Upper lobe of right lung (tissue), 1 donor: ENCODE measurements at regions not wholly inside any gene's neighbourhood (a gene's known extent, or its start where the extent isn't known, plus 50 kb on each side); places are given as distances from the start of the nearest gene placed in this dataset.

ENCODE experiments used
- ATAC-seq: fragments of 200-7000 bp; cut with Tn5 transposase; one replicate; pipeline ENCODE4 v1.9.1; 2020; ENCODE audit warnings: mild to moderate bottlenecking, moderate library complexity
- DNase-seq: peaks from one replicate; pipeline ENCODE4 v3.0.0-alpha.2; 2020
- H3K27ac ChIP-seq: fragments of 200-600 bp; one replicate; pipeline ENCODE4 v1.8.0; 2022
- H3K27me3 ChIP-seq: fragments of 200-600 bp; one replicate; pipeline ENCODE4 v1.8.0; 2022; ENCODE audit warnings: mild to moderate bottlenecking
- H3K36me3 ChIP-seq: fragments of 200-600 bp; one replicate; pipeline ENCODE4 v1.8.0; 2022
- H3K4me1 ChIP-seq: fragments of 200-600 bp; one replicate; pipeline ENCODE4 v1.8.0; 2022
- H3K4me3 ChIP-seq: fragments of 200-600 bp; one replicate; pipeline ENCODE4 v1.8.0; 2022; ENCODE audit warnings: mild to moderate bottlenecking
- H3K9me3 ChIP-seq: fragments of 200-600 bp; one replicate; pipeline ENCODE4 v1.8.0; 2022
- intact Hi-C: fragments of 100-400 bp; cut with DNase I; formaldehyde crosslinking; loops from one replicate; pipeline ENCODE4 v1.11.0; 2022
- TF ChIP-seq, protein P1 (sequence below): fragments of 200-600 bp; IDR thresholded peaks from one replicate; pipeline ENCODE4 v1.8.0; 2022; ENCODE audit warnings: antibody characterized with exemption
- donor health status: DM: no; HTN: yes; CAD: no; lungs with severe emphysema.

DNA sequence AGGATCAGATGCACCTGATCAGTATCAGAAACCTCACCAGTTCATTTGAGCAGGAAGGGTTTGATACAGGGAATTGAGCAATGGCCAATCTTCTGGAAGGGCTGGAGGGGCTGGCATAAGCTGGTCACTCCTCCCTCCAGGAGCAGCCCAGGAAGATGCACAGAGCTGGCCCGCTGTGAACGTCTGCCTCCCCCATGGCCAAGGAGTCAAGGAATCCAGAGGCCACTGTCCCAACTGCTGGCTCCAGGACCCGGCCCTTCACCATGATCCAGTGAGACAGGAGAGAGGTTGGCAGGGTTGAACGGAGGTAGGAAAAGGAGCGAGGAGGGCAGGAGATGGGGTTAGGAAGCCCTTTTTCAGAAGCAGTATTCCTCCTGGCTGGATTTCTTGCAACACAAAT is 113.9 kb upstream of the CST7 start:
- Histone ChIP-seq H3K27ac (no peak overlapping the region), H3K4me3 (no peak overlapping the region), H3K36me3 (no peaks in the 10 kb centered on the region), H3K4me1 (peaks cover 4% of the 10 kb centered on the region), H3K9me3 (no peaks in the 10 kb centered on the region), H3K27me3 (no peaks in the 10 kb centered on the region)
- TF ChIP-seq, protein P1, sequence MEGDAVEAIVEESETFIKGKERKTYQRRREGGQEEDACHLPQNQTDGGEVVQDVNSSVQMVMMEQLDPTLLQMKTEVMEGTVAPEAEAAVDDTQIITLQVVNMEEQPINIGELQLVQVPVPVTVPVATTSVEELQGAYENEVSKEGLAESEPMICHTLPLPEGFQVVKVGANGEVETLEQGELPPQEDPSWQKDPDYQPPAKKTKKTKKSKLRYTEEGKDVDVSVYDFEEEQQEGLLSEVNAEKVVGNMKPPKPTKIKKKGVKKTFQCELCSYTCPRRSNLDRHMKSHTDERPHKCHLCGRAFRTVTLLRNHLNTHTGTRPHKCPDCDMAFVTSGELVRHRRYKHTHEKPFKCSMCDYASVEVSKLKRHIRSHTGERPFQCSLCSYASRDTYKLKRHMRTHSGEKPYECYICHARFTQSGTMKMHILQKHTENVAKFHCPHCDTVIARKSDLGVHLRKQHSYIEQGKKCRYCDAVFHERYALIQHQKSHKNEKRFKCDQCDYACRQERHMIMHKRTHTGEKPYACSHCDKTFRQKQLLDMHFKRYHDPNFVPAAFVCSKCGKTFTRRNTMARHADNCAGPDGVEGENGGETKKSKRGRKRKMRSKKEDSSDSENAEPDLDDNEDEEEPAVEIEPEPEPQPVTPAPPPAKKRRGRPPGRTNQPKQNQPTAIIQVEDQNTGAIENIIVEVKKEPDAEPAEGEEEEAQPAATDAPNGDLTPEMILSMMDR = no peak
- ATAC-seq (no peak), DNase-seq (no peak)
- intact Hi-C loops = no loop called here

DNA sequence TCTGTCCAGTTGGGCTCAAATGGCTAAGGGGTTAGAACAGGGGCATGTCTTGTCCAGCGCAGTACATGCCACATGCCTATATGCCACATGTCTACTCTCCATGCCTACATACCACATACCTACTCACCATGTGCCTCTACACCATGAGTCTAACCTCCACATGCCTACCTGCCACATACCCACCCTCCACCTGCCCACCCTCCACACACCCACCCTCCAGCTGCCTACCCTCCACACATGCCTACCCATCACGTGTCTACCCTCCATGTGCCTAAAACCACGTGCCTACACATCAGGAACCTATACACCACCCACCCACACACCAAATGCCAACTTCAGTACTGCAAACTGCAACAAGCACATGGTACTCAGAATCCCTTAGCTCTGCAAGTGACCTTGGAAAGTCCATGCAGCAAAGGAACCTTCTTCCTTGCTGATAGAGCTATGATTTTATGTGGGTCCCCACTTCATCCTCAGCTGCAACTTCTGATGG is 113.0 kb upstream of the CST7 start:
- Histone ChIP-seq H3K27me3 (no peaks in the 10 kb centered on the region), H3K9me3 (no peaks in the 10 kb centered on the region), H3K4me1 (peaks cover 4% of the 10 kb centered on the region), H3K27ac (no peak overlapping the region), H3K4me3 (no peak overlapping the region), H3K36me3 (no peaks in the 10 kb centered on the region)
- no peak for ATAC-seq
- intact Hi-C loops = no loop called here
- DNase-seq = no peak
- TF ChIP-seq, protein P1 = no peak

DNA sequence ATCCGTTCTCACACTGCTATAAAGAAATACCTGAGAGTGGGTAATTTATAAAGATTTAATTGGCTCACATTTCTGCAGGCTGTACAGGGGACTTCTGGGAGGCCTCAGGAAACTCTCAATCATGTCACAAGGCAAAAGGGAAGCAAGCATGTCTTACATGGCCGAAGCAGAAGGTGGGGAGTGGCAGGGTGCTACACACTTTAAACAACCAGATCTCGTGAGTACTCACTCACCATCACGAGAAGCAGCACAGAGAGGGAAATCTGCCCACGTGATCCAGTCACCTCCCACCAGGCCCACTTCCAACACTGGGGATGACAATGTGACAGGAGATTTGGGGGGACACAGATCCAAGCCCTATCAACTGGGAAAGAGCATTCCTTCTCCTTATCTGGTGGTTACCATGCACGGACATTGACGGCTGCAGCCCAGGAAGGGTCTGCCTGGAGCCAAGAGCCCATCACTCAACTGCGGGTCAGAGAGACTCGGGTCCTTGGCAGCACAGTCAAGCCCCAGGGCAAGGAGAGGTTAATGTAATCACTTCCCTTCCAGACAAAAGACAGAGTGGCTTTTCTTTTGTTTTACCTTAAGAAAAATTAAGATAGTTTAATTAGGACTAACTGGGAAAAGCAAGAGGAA is 112.3 kb upstream of the CST7 start:
- intact Hi-C loops = no loop called here
- Histone ChIP-seq H3K4me3 (no peak overlapping the region), H3K9me3 (no peaks in the 10 kb centered on the region), H3K27ac (no peak overlapping the region), H3K27me3 (no peaks in the 10 kb centered on the region), H3K36me3 (no peaks in the 10 kb centered on the region), H3K4me1 (peaks cover 4% of the 10 kb centered on the region)
- no peak for ATAC-seq
- DNase-seq = no peak
- TF ChIP-seq, protein P1 = no peak

DNA sequence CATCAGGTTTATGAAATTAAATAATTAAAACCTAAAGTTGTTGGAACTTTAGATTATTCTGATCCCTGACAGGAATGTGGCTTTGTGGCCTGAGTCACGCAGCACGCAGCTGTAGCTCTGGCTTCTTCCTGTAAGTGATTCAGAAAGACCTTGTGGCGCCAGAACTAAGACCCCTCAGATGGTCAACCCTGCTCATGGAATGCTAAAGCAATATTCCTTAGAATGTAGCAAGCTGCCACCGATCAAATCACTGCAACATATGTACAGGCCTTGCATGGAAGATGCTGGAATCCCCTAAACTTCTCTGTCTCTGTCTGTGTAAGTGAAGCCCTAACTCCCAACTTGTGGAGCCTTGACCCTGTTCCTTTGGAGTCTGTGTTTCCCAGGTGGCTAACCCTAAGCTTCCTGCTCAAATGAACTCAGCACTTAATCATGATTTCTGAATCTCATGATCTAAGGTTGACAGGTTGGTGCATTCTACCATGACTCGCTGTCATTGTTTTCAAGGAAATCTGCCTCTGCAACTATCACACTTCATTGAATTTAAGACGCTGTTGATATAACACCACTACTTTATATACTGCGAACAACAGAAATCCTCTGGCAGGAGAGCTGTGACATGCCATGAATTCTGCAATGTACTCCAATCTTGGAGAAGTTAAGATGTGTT is 111.2 kb upstream of the CST7 start:
- no peak for DNase-seq
- Histone ChIP-seq H3K27me3 (no peaks in the 10 kb centered on the region), H3K9me3 (no peaks in the 10 kb centered on the region), H3K4me3 (no peak overlapping the region), H3K27ac (no peak overlapping the region), H3K36me3 (no peaks in the 10 kb centered on the region), H3K4me1 (peaks cover 4% of the 10 kb centered on the region)
- no peak for ATAC-seq
- intact Hi-C loops = no loop called here
- TF ChIP-seq, protein P1 = no peak

DNA sequence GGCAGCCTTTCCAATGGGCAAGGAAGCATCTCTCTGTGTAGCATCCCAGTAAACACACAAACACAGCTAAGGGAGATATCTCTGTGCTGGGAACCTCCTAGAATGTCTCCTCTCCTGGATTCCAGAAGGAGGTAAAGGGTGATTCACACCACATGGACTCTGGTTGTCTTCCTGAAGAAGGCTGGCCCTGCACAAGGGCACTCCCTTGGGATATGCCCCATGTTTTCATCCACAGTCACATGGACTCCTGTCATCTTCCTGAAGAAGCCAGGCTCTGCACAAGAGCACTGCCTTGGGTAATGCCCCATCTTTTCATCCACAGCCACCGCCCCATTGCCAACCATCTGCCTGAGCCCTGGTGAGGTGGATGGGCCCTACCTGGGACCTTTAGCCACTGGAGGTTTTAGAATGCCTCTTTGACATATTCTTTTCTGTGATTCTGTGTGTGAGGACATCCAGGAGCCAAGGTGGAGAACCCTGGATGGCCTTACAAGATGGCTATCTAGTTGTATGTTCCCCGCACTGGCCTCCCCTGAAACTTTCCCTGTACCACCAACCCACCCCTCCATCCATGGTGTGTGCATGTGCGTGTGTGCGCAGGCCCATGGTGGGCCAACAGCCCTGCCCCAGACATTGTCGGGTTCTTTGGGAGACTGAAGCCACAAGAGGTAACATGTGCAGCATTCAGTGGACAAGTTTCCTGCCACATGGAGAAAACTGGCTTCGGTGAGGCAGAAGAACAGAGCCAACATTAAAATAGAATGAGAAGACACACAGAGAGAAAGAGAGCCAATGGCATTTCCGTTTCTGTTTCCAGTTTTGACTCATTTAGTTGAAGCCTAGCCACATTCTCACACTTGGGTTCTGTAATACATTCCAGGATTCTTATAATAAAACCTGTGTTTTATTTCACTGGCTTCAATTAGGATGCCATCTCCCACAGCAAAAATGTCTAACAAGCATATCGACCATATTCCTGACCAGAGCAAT is 110.2 kb upstream of the CST7 start:
- no peak for ATAC-seq

More for the DNA sequence above, 110.2 kb upstream of the CST7 start:
- intact Hi-C loops = no loop called here
- TF ChIP-seq, protein P1 = no peak
- no peak overlapping the region for H3K4me3 ChIP-seq
- no peak overlapping the region for H3K27ac ChIP-seq
- no peak for DNase-seq
- H3K4me1 ChIP-seq = peaks cover 4% of the 10 kb centered on the region
- no peaks in the 10 kb centered on the region for H3K27me3 ChIP-seq
- no peaks in the 10 kb centered on the region for H3K9me3 ChIP-seq
- H3K36me3 ChIP-seq = no peaks in the 10 kb centered on the region
